A673 (cell line): ENCODE measurements at regions not wholly inside any gene's neighbourhood (a gene's known extent, or its start where the extent isn't known, plus 50 kb on each side); places are given as distances from the start of the nearest gene placed in this dataset.

Experiments used
- BruUV-seq: library from RNA; stranded (reverse); fragments of 400-500 nt; replicated peaks from 2 replicates; lab custom pipeline; 2021; lab: Mats Ljungman, UMichigan
- CTCF ChIA-PET: fragments of 300-600 bp; sonication (Branson Sonifier 250); formaldehyde crosslinking; loops from one replicate; lab custom pipeline; 2022; ENCODE audit warnings: antibody characterized with exemption; lab: Charles Lee
- POLR2A ChIA-PET: fragments of 300-600 bp; sonication (Branson Sonifier 250); formaldehyde crosslinking; loops from one replicate; lab custom pipeline; 2022; ENCODE audit warnings: antibody characterized with exemption; ENCODE audit not compliant: low non-redundant PET; lab: Charles Lee
- DNase-seq: peaks from one replicate; pipeline ENCODE4 v3.0.0-alpha.2; 2015; ENCODE audit warnings: low spot score
- H3K27ac ChIP-seq: fragments of 200-600 bp; sonication (generic); 2 replicates; pipeline ENCODE4 v1.5.1; 2016; ENCODE audit warnings: mixed run types, low read depth, mild to moderate bottlenecking, mixed read lengths, antibody characterized with exemption, low read length; ENCODE audit not compliant: poor library complexity, severe bottlenecking
- H3K27me3 ChIP-seq: fragments of 200-600 bp; sonication (generic); replicated peaks from 2 replicates; pipeline ENCODE4 v1.6.1; 2017; ENCODE audit warnings: mixed run types, low read depth, mild to moderate bottlenecking, mixed read lengths, antibody characterized with exemption, low read length; ENCODE audit not compliant: insufficient read depth, poor library complexity
- H3K36me3 ChIP-seq: fragments of 200-600 bp; sonication (generic); 2 replicates; pipeline ENCODE4 v1.6.1; 2016; ENCODE audit warnings: mixed run types, mild to moderate bottlenecking, mixed read lengths, antibody characterized with exemption, low read length; ENCODE audit not compliant: insufficient read depth, poor library complexity, severe bottlenecking
- H3K4me1 ChIP-seq: fragments of 200-600 bp; sonication (generic); 2 replicates; pipeline ENCODE4 v1.6.1; 2017; ENCODE audit warnings: mixed run types, mild to moderate bottlenecking, mixed read lengths, antibody characterized with exemption, low read length; ENCODE audit not compliant: insufficient read depth, poor library complexity, severe bottlenecking
- H3K4me3 ChIP-seq: fragments of 200-600 bp; sonication (generic); 2 replicates; pipeline ENCODE4 v1.5.1; 2016; ENCODE audit warnings: low read depth, mixed run types, mild to moderate bottlenecking, mixed read lengths, low read length; ENCODE audit not compliant: poor library complexity, severe bottlenecking
- H3K9me3 ChIP-seq: fragments of 200-600 bp; sonication (generic); 2 replicates; pipeline ENCODE4 v1.6.1; 2016; ENCODE audit warnings: mixed run types, low read depth, mild to moderate bottlenecking, mixed read lengths, antibody characterized with exemption, low read length; ENCODE audit not compliant: poor library complexity, severe bottlenecking
- CTCF ChIP-seq: fragments of 300-800, 200-600 bp; sonication (generic); conservative IDR thresholded peaks from 2 replicates; pipeline ENCODE4 v1.5.1; 2017; ENCODE audit warnings: low read depth, mild to moderate bottlenecking, antibody characterized with exemption, low read length, moderate library complexity, mixed read lengths
- EZH2 ChIP-seq: fragments of 200-600 bp; sonication (generic); IDR thresholded peaks from 2 replicates; pipeline ENCODE4 v1.6.1; 2017; ENCODE audit warnings: borderline replicate concordance, low read depth, mild to moderate bottlenecking, mixed read lengths, antibody characterized with exemption, low read length; ENCODE audit not compliant: poor library complexity, severe bottlenecking
- intact Hi-C: fragments of 100-400 bp; cut with micrococcal nuclease; formaldehyde crosslinking; loops from one replicate; pipeline ENCODE4 v1.10.0; 2022; ENCODE audit not compliant: unreplicated experiment

GRCh38 chr6:14783594-14783993 lies 462.3 kb upstream of the JARID2 start:
- Histone ChIP-seq H3K36me3 (no peaks in the 10 kb centered on the region), H3K27me3 (no peaks in the 10 kb centered on the region), H3K4me3 (no peak overlapping the region), H3K4me1 (peaks cover 12% of the 10 kb centered on the region), H3K9me3 (no peaks in the 10 kb centered on the region), H3K27ac (no peak overlapping the region)
- ChIA-PET POLR2A (no interaction called here), CTCF (no interaction called here)
- no peak for TF ChIP-seq EZH2
- no peak for TF ChIP-seq CTCF
- DNase-seq = no peak
- BruUV-seq = no TSS peak
- intact Hi-C loops = no loop called here

- Histone ChIP-seq H3K27ac (no peak overlapping the region), H3K9me3 (no peaks in the 10 kb centered on the region), H3K4me1 (peaks cover 24% of the 10 kb centered on the region), H3K36me3 (no peaks in the 10 kb centered on the region), H3K4me3 (no peak overlapping the region), H3K27me3 (no peaks in the 10 kb centered on the region)
- ChIA-PET POLR2A (no interaction called here), CTCF (no interaction called here)
- DNase-seq = no peak
- TF ChIP-seq CTCF (no peak), EZH2 (no peak)
- intact Hi-C loops = no loop called here
- no TSS peak for BruUV-seq
These were observed 461.0 kb upstream of the JARID2 start for GRCh38 chr6:14784596-14785492.

- no peaks in the 10 kb centered on the region for H3K27me3 ChIP-seq
- POLR2A ChIA-PET = no interaction called here
- TF ChIP-seq EZH2 (no peak), CTCF (no peak)
- no peaks in the 10 kb centered on the region for H3K36me3 ChIP-seq
- no peaks in the 10 kb centered on the region for H3K9me3 ChIP-seq
- CTCF ChIA-PET = no interaction called here
- peaks cover 30% of the 10 kb centered on the region for H3K4me1 ChIP-seq
- DNase-seq = no peak
- H3K4me3 ChIP-seq = no peak overlapping the region
- no TSS peak for BruUV-seq
- H3K27ac ChIP-seq = no peak overlapping the region
- intact Hi-C loops = no loop called here
These were observed 460.4 kb upstream of the JARID2 start for GRCh38 chr6:14785493-14785790.
